Heart right ventricle (tissue), 16 donors: ENCODE measurements at regions not wholly inside any gene's neighbourhood (a gene's known extent, or its start where the extent isn't known, plus 50 kb on each side); places are given as distances from the start of the nearest gene placed in this dataset.

Source experiments
- ATAC-seq, 8 donors: fragments of 200-7000 bp; cut with Tn5 transposase; one replicate each; pipeline ENCODE4 v1.9.1; 2020; ENCODE audit warnings: mild to moderate bottlenecking in 8 of 8, moderate library complexity in 8 of 8, moderate number of reproducible peaks in 1 of 8
- DNase-seq, 2 donors: peaks; one replicate each; pipeline ENCODE4 v3.0.0-alpha.2; 2020
- H3K27ac ChIP-seq, 10 donors: fragments of 200-600 bp; sonication (generic) in 2 of 10; one replicate each; pipeline versions ENCODE4 v1.5.0 to v1.8.0; 2020 to 2022; ENCODE audit warnings: mild to moderate bottlenecking in 3 of 10
- H3K27me3 ChIP-seq, 7 donors: fragments of 200-600 bp; one replicate each; pipeline ENCODE4 v1.8.0; 2021 to 2022; ENCODE audit warnings: mild to moderate bottlenecking in 2 of 7
- H3K36me3 ChIP-seq, 9 donors: fragments of 200-600 bp; sonication (generic) in 1 of 9; one replicate each; pipeline versions ENCODE4 v1.5.0 to v1.8.0; 2020 to 2022; ENCODE audit warnings: mild to moderate bottlenecking in 2 of 9
- H3K4me1 ChIP-seq, 9 donors: fragments of 200-600 bp; sonication (generic) in 1 of 9; one replicate each; pipeline versions ENCODE4 v1.5.0 to v1.8.0; 2020 to 2022; ENCODE audit warnings: mild to moderate bottlenecking in 4 of 9
- H3K4me3 ChIP-seq, 10 donors: fragments of 200-600 bp; sonication (generic) in 2 of 10; one replicate each; pipeline versions ENCODE4 v1.5.0 to v1.8.0; 2020 to 2022; ENCODE audit warnings: mild to moderate bottlenecking in 7 of 10, moderate library complexity in 2 of 10
- H3K9me3 ChIP-seq, 11 donors: fragments of 200-600 bp in 10 of 11; sonication (generic) in 2 of 11; one replicate each; pipeline versions ENCODE4 v1.5.0 to v1.8.0; 2013 to 2022; ENCODE audit warnings: mild to moderate bottlenecking in 2 of 11, control low read depth in 1 of 11, moderate library complexity in 1 of 11
- CTCF ChIP-seq, 9 donors: fragments of 200-600 bp; sonication (generic) in 2 of 9; IDR thresholded peaks; one replicate each; pipeline versions ENCODE4 v1.5.0 to v1.8.0; 2021 to 2022; ENCODE audit warnings: antibody characterized with exemption in 9 of 9, mild to moderate bottlenecking in 5 of 9, moderate library complexity in 1 of 9
- WGBS, 2 donors: extraction: QIAGEN DNeasy Blood & Tissue Kit; methylation state at CpG; one replicate each; pipeline ENCODE4 v1.1.7; 2013; ENCODE audit warnings: inconsistent platforms in 1 of 2; 5-methylcytosine and 5-hydroxymethylcytosine counted together
- intact Hi-C, 10 donors: fragments of 100-400 bp; cut with DNase I; formaldehyde crosslinking; loops; one replicate each; pipeline versions ENCODE4 v1.11.1 to v1.14.2; 2022
- donor health status: Arrhythmogenic right ventricular cardiomyopathy.
- donor health status: ischemic (EF 13 %, LVEDD 7.1; RV severe dilation, severe dysfunction).
- donor health status: healthy with polysubstance abuse.
- donor health status: DM: no; HTN: yes; CAD: no.
- donor health status: DM: no; HTN: no; CAD: no.
- donor health status: ischemic (EF 25% LVEDD 6.9; RV normal size, moderate dysfunction).
- donor health status: ischemic (EF 25% LVEDD 5.7; RV mildly dilated, moderate dysfunction).
- donor health status: healthy.
- donor health status: DM: yes; HTN: yes; CAD: no.
- donor health status: Ischemic cardiomyopathy.
- donor health status: ischemic (EF 35%, LVEDD 5.7; RV mildly dilated, moderate dysfunction).
- donor health status: nonischemic (EF 11% LVEDD 7.7; RV severe dilation, severe dysfunction).
- donor health status: DM: yes; HTN: yes; CAD: no.
- donor health status: PGD.
- donor health status: ischemic (EF 29% LVEDD 5.4; RV normal size, mild dysfunction).
- donor health status: nonischemic (EF 23%, LVEDD 6.1; RV moderate dilation, normal function).

GRCh38 chr4:1504595-1505500, 98.6 kb upstream of the NKX1-1 start:
- H3K4me3 ChIP-seq: no peak overlapping the region
- intact Hi-C loops: no loop called here

GRCh38 chr4:1503583-1504471, 97.6 kb upstream of the NKX1-1 start:
- Histone ChIP-seq H3K27ac (no peak overlapping the region), H3K9me3 (no peaks in the 10 kb centered on the region), H3K4me1 (peaks cover 0 to 21% (median 10%) of the 10 kb centered on the region in 9 donors), H3K27me3 (peaks cover 0 to 60% (median 23%) of the 10 kb centered on the region in 7 donors), H3K4me3 (no peak overlapping the region), H3K36me3 (no peaks in the 10 kb centered on the region)
- no peak for DNase-seq
- ATAC-seq: no peak
- intact Hi-C loops: no loop called here
- WGBS, 2 donors: 92 to 93% methylated on average over 37 of the region's 37 CpGs
- no peak for TF ChIP-seq CTCF (IDR thresholded peaks at IDR 0.05)

More at GRCh38 chr4:1504595-1505500, 98.6 kb upstream of the NKX1-1 start:
- no peak for DNase-seq
- H3K27me3 ChIP-seq: peaks cover 0 to 64% (median 27%) of the 10 kb centered on the region in 7 donors
- no peaks in the 10 kb centered on the region for H3K36me3 ChIP-seq
- TF ChIP-seq CTCF (IDR thresholded peaks at IDR 0.05): no peak
- H3K4me1 ChIP-seq: peaks cover 0 to 21% (median 10%) of the 10 kb centered on the region in 9 donors
- H3K27ac ChIP-seq: no peak overlapping the region
- no peak for ATAC-seq
- H3K9me3 ChIP-seq: no peaks in the 10 kb centered on the region
- 85% methylated on average over 17 of the region's 17 CpGs for WGBS, 2 donors

- Histone ChIP-seq H3K4me3 (no peak overlapping the region), H3K27me3 (peaks cover 0 to 53% (median 15%) of the 10 kb centered on the region in 7 donors), H3K9me3 (no peaks in the 10 kb centered on the region), H3K36me3 (no peaks in the 10 kb centered on the region), H3K27ac (no peak overlapping the region), H3K4me1 (peaks cover 0 to 21% (median 10%) of the 10 kb centered on the region in 9 donors)
- TF ChIP-seq CTCF (IDR thresholded peaks at IDR 0.05): no peak
- peak in 1 of 8 donors; percentile 10 for ATAC-seq
- no peak for DNase-seq
- intact Hi-C loops: no loop called here
- 70 to 72% methylated on average over 16 of the region's 16 CpGs for WGBS, 2 donors
These were observed 96.7 kb upstream of the NKX1-1 start for GRCh38 chr4:1502976-1503375.

- ATAC-seq (peak in 2 of 8 donors; percentile 10 to 12), DNase-seq (no peak)
- Histone ChIP-seq H3K27ac (no peak overlapping the region), H3K36me3 (no peaks in the 10 kb centered on the region), H3K27me3 (peaks cover 0 to 48% (median 12%) of the 10 kb centered on the region in 7 donors), H3K4me1 (peaks cover 0 to 21% (median 10%) of the 10 kb centered on the region in 9 donors), H3K9me3 (no peaks in the 10 kb centered on the region), H3K4me3 (peak overlapping the region in 2 of 10 donors; percentile 0 to 20)
- TF ChIP-seq CTCF (IDR thresholded peaks at IDR 0.05): no peak
- intact Hi-C loops: no loop called here
- 58 to 72% methylated on average over 16 of the region's 16 CpGs for WGBS, 2 donors
These were observed 96.3 kb upstream of the NKX1-1 start for GRCh38 chr4:1502501-1502886.
